Thoracic aorta (tissue), 2 donors: ENCODE measurements at regions not wholly inside any gene's neighbourhood (a gene's known extent, or its start where the extent isn't known, plus 50 kb on each side); places are given as distances from the start of the nearest gene placed in this dataset.

ENCODE experiments used
- ATAC-seq: fragments of 150-250 bp; one replicate; pipeline ENCODE4 v1.8.0; 2017; ENCODE audit warnings: low read depth; ENCODE audit not compliant: insufficient number of reproducible peaks, low FRiP score
- DNase-seq: peaks from one replicate; pipeline ENCODE4 v3.0.0-alpha.2; 2020; ENCODE audit warnings: low spot score
- H3K27ac ChIP-seq, 2 donors: fragments of 200-600 bp; sonication (generic); 1 replicate in 1 of 2; 2 replicates in 1 of 2; pipeline ENCODE4 v1.5.1; 2016; ENCODE audit warnings: mild to moderate bottlenecking in 2 of 2, moderate library complexity in 2 of 2
- H3K27me3 ChIP-seq: fragments of 200-600 bp; sonication (generic); replicated peaks from 2 replicates; pipeline ENCODE4 v1.6.0; 2016; ENCODE audit warnings: mild to moderate bottlenecking; ENCODE audit not compliant: insufficient read depth
- H3K36me3 ChIP-seq: fragments of 200-600 bp; sonication (generic); one replicate; pipeline ENCODE4 v1.5.1; 2016
- H3K4me1 ChIP-seq, 2 donors: fragments of 200-600 bp; sonication (generic); 1 replicate in 1 of 2; 2 replicates in 1 of 2; pipeline versions ENCODE4 v1.5.1 to v1.6.0; 2016; ENCODE audit warnings: low read depth in 2 of 2, mild to moderate bottlenecking in 1 of 2; ENCODE audit not compliant: control insufficient read depth in 1 of 2
- H3K4me3 ChIP-seq: fragments of 200-600 bp; sonication (generic); 2 replicates; pipeline ENCODE4 v1.5.1; 2016; ENCODE audit warnings: mild to moderate bottlenecking
- H3K9me3 ChIP-seq: fragments of 200-600 bp; sonication (generic); 2 replicates; pipeline ENCODE4 v1.5.1; 2016
- TF ChIP-seq, protein P1 (sequence below): fragments of 200-600 bp; sonication (generic); IDR thresholded peaks from one replicate; pipeline ENCODE4 v1.5.1; 2019; ENCODE audit warnings: antibody characterized with exemption

DNA sequence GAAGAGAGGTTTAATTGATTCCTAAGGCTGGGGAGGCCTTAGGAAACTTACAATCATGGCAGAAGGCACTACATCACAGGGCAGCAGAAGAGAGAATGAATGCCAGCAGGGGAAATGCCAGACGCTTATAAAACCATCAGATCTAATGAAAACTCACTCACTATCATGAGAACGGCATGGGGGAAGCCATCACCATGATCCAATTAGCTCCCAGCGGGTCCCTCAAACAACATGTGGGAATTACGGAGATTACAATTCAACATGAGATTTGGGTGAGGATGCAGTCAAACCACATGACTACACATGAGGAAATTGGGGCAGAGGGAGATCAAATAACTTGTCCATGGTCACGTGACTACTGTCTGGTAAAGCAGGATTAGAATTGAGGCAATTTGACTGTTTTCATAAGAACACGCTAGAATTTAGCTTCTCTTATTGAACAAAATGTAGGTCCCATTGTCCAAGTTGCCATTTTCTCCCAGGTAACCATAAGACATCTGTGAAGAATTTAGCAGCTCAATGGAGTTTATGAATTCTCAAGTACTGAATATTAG lies 445.1 kb upstream of the CDH20 start:
- no peak for DNase-seq
- Histone ChIP-seq H3K36me3 (no peaks in the 10 kb centered on the region), H3K9me3 (no peaks in the 10 kb centered on the region), H3K27ac (no peak overlapping the region), H3K4me1 (no peaks in the 10 kb centered on the region), H3K27me3 (no peaks in the 10 kb centered on the region), H3K4me3 (no peak overlapping the region)
- ATAC-seq, result no peak
- TF ChIP-seq, protein P1, sequence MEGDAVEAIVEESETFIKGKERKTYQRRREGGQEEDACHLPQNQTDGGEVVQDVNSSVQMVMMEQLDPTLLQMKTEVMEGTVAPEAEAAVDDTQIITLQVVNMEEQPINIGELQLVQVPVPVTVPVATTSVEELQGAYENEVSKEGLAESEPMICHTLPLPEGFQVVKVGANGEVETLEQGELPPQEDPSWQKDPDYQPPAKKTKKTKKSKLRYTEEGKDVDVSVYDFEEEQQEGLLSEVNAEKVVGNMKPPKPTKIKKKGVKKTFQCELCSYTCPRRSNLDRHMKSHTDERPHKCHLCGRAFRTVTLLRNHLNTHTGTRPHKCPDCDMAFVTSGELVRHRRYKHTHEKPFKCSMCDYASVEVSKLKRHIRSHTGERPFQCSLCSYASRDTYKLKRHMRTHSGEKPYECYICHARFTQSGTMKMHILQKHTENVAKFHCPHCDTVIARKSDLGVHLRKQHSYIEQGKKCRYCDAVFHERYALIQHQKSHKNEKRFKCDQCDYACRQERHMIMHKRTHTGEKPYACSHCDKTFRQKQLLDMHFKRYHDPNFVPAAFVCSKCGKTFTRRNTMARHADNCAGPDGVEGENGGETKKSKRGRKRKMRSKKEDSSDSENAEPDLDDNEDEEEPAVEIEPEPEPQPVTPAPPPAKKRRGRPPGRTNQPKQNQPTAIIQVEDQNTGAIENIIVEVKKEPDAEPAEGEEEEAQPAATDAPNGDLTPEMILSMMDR, result no peak

DNA sequence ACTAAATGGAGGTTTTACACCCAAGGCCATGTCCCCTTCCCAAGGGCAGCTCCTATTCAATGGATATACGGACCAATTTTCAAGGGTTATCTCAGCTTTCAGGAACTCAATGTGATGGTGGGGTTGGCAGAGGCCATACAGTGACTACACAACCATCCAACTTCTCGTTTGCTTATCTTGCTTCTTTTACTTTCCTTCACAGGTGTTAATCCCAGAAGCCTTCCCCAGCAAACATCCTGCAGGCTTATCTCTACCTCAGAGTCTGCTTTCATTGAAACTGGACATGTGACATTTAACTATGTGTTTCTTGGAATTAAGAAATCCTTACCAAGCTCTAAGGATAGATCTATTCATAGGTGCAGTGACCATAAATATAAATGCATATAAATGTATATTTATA lies 443.8 kb upstream of the CDH20 start:
- no peaks in the 10 kb centered on the region for H3K4me1 ChIP-seq
- H3K27ac ChIP-seq, result no peak overlapping the region
- H3K9me3 ChIP-seq, result no peaks in the 10 kb centered on the region
- H3K27me3 ChIP-seq, result no peaks in the 10 kb centered on the region
- no peak for ATAC-seq
- no peaks in the 10 kb centered on the region for H3K36me3 ChIP-seq
- TF ChIP-seq, protein P1, result no peak
- no peak for DNase-seq
- no peak overlapping the region for H3K4me3 ChIP-seq

DNA sequence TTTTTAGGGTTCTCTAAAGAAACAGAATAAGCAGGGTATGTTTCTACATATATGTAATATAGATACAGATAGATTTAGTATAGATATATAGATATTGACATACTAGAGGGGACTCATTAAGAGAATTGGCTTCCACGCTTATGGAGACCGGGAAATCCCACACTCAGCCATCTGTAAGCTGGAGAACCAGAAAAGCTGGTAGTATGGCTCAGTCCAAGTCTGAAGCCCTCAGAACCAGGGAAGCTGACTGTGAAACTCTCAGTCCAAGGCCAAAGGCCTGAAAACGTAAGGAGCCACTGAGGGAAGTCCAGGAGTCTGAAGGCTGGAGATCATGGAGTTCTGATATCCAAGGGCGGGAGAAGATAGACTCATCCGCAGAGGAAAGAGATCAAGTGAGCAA lies 441.3 kb upstream of the CDH20 start:
- TF ChIP-seq, protein P1, result no peak
- Histone ChIP-seq H3K27me3 (no peaks in the 10 kb centered on the region), H3K4me3 (no peak overlapping the region), H3K36me3 (no peaks in the 10 kb centered on the region), H3K9me3 (no peaks in the 10 kb centered on the region), H3K4me1 (no peaks in the 10 kb centered on the region), H3K27ac (no peak overlapping the region)
- DNase-seq, result no peak
- no peak for ATAC-seq

DNA sequence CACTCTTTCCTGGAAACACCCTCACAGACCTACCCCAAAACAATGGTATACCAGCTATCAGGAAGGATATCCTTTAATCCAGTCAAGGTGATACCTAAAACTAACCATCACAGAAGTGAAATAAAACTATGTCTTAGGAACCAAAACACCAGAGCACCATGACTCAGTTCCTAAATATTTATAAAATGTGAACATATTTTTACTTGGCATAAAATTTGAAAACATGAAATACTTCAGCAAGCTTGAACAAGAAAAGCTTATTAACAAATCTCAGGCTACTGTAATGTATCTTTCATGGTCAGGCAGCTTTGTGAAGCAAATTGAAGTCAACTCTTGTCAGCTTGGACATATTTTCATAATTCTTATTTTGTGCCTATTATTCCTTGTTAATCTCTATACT lies 440.8 kb upstream of the CDH20 start:
- H3K9me3 ChIP-seq, result no peaks in the 10 kb centered on the region
- H3K27ac ChIP-seq, result no peak overlapping the region
- no peaks in the 10 kb centered on the region for H3K36me3 ChIP-seq
- ATAC-seq (no peak), DNase-seq (no peak)
- no peaks in the 10 kb centered on the region for H3K27me3 ChIP-seq
- no peaks in the 10 kb centered on the region for H3K4me1 ChIP-seq
- no peak overlapping the region for H3K4me3 ChIP-seq
- TF ChIP-seq, protein P1, result no peak

DNA sequence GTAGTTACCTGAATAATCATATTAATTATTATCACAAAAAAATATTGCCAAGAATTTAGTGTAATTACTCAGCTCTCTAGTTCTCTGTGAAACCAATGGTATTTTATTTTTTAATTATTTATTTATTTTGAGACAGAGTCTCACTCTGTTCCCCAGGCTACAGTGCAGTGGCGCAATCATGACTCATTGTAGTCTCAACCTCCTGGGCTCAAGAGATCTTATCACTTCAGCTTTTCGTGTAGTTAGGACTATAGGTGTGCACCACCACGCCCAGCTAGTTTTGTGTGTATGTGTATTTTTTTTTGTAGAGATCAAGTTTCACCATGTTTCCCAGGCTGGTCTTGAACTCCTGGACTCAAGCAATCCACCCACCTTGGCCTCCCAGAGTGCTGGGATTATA lies 440.4 kb upstream of the CDH20 start:
- Histone ChIP-seq H3K27me3 (no peaks in the 10 kb centered on the region), H3K4me3 (no peak overlapping the region), H3K36me3 (no peaks in the 10 kb centered on the region), H3K27ac (no peak overlapping the region), H3K4me1 (no peaks in the 10 kb centered on the region), H3K9me3 (no peaks in the 10 kb centered on the region)
- TF ChIP-seq, protein P1, result no peak
- DNase-seq (no peak), ATAC-seq (no peak)
